Naive thymus-derived CD4-positive, alpha-beta T cell (primary cell): ENCODE measurements at regions not wholly inside any gene's neighbourhood (a gene's known extent, or its start where the extent isn't known, plus 50 kb on each side); places are given as distances from the start of the nearest gene placed in this dataset.

ENCODE experiments used
- ATAC-seq: fragments of 150-1000 bp; cut with Tn5 transposase; 2 replicates; pipeline ENCODE4 v1.10.0; 2021; ENCODE audit warnings: mild to moderate bottlenecking, moderate library complexity
- CTCF ChIA-PET: fragments of 350-600 bp; sonication (Branson Sonifier 250); formaldehyde crosslinking; loops from one replicate; lab custom pipeline; 2021; ENCODE audit warnings: antibody characterized with exemption; lab: Charles Lee
- POLR2A ChIA-PET: fragments of 350-600 bp; sonication (Branson Sonifier 250); formaldehyde crosslinking; loops from one replicate; lab custom pipeline; 2021; ENCODE audit warnings: antibody characterized with exemption, inconsistent platforms; lab: Charles Lee
- DNase-seq, 9 donors: peaks; one replicate each; pipeline versions ENCODE4 v3.0.0 to v3.0.0-alpha.2; 2020 to 2022; ENCODE audit warnings: mixed read lengths in 1 of 9
- H3K27ac ChIP-seq: one replicate; pipeline ENCODE4 v1.7.0; 2013; ENCODE audit warnings: mild to moderate bottlenecking, low read depth, low read length, moderate library complexity
- H3K27me3 ChIP-seq, 2 donors: one replicate each; pipeline ENCODE4 v1.7.0; 2013; ENCODE audit warnings: low read length in 2 of 2, mild to moderate bottlenecking in 2 of 2, moderate library complexity in 2 of 2; ENCODE audit not compliant: control insufficient read depth in 2 of 2, insufficient read depth in 2 of 2
- H3K36me3 ChIP-seq, 3 experiments: 1 replicate in 2 of 3; 2 replicates in 1 of 3; pipeline ENCODE4 v1.7.0; 2013; ENCODE audit warnings: low read length in 3 of 3, mild to moderate bottlenecking in 3 of 3, moderate library complexity in 1 of 3; ENCODE audit not compliant: insufficient read depth in 3 of 3, control insufficient read depth in 2 of 3
- H3K4me1 ChIP-seq, 2 donors: one replicate each; pipeline ENCODE4 v1.7.0; 2013; ENCODE audit warnings: low read length in 2 of 2, mild to moderate bottlenecking in 2 of 2, moderate library complexity in 1 of 2; ENCODE audit not compliant: control insufficient read depth in 2 of 2, insufficient read depth in 2 of 2
- H3K4me3 ChIP-seq: 2 replicates; pipeline ENCODE4 v1.7.0; 2013; ENCODE audit warnings: mild to moderate bottlenecking, low read length
- H3K9me3 ChIP-seq, 3 experiments: 1 replicate in 2 of 3; 2 replicates in 1 of 3; pipeline ENCODE4 v1.7.0; 2013; ENCODE audit warnings: low read length in 3 of 3; ENCODE audit not compliant: control insufficient read depth in 2 of 3
- H3K27ac Mint-ChIP-seq, 9 donors: one replicate each; pipeline ENCODE4 v1.8.0; 2020 to 2022; ENCODE audit warnings: mixed read lengths in 9 of 9, mild to moderate bottlenecking in 8 of 9, moderate library complexity in 5 of 9, inconsistent platforms in 2 of 9
- H3K27me3 Mint-ChIP-seq, 5 donors: one replicate each; pipeline ENCODE4 v1.8.0; 2021 to 2022; ENCODE audit warnings: mixed read lengths in 5 of 5, mild to moderate bottlenecking in 1 of 5
- H3K36me3 Mint-ChIP-seq, 5 donors: one replicate each; pipeline ENCODE4 v1.8.0; 2020 to 2022; ENCODE audit warnings: mixed read lengths in 5 of 5, mild to moderate bottlenecking in 3 of 5, inconsistent platforms in 1 of 5
- H3K4me1 Mint-ChIP-seq, 7 donors: one replicate each; pipeline ENCODE4 v1.8.0; 2020 to 2022; ENCODE audit warnings: mixed read lengths in 7 of 7, mild to moderate bottlenecking in 3 of 7, inconsistent platforms in 1 of 7
- H3K4me3 Mint-ChIP-seq, 10 donors: one replicate each; pipeline ENCODE4 v1.8.0; 2020 to 2022; ENCODE audit warnings: mild to moderate bottlenecking in 10 of 10, mixed read lengths in 10 of 10, moderate library complexity in 6 of 10, inconsistent platforms in 2 of 10
- H3K9me3 Mint-ChIP-seq, 11 donors: one replicate each; pipeline ENCODE4 v1.8.0; 2020 to 2022; ENCODE audit warnings: mixed read lengths in 11 of 11, mild to moderate bottlenecking in 4 of 11, inconsistent platforms in 1 of 11, moderate library complexity in 1 of 11
- intact Hi-C, 2 donors: fragments of 100-400 bp; cut with micrococcal nuclease; formaldehyde crosslinking; loops; one replicate each; pipeline ENCODE4 v1.15.1; 2023

- H3K27me3 Mint-ChIP-seq: peaks cover 0 to 3% (median 0%) of the 10 kb centered on the region in 5 donors
- ATAC-seq (no peak), DNase-seq (no peak)
- Histone ChIP-seq H3K4me3 (no peak overlapping the region), H3K27me3 (no peaks in the 10 kb centered on the region), H3K9me3 (no peaks in the 10 kb centered on the region), H3K4me1 (no peaks in the 10 kb centered on the region), H3K36me3 (no peaks in the 10 kb centered on the region), H3K27ac (no peak overlapping the region)
- H3K36me3 Mint-ChIP-seq: no peaks in the 10 kb centered on the region
- CTCF ChIA-PET: no interaction called here
- no peak overlapping the region for H3K27ac Mint-ChIP-seq
- H3K4me1 Mint-ChIP-seq: no peaks in the 10 kb centered on the region
- peaks cover 0 to 3% (median 0%) of the 10 kb centered on the region in 11 donors for H3K9me3 Mint-ChIP-seq
- intact Hi-C loops: no loop called here
- POLR2A ChIA-PET: no interaction called here
- no peak overlapping the region for H3K4me3 Mint-ChIP-seq
Observed at GRCh38 chr3:104832530-104832929, 534.2 kb upstream of the ALCAM start.

DNA sequence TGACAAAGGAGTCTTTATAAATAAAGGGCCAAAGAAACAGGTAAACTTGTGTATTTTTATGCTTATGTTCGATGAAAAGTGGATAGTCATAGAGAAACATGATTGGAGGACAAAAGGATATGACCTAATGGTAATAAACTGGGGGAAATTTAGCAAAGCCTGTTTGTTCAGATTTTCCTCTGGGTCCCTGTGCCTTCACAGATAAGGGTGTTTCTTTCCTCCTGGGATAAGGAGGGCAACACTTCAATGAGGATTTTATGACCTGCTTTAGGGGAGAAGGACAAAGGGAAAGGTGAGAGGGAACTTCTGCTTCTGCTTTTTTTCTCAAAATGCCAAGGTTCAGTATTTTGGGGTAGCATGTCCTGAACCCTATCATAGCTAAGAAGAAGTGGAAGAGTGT, 531.3 kb upstream of the ALCAM start:
- ChIA-PET POLR2A (no interaction called here), CTCF (no interaction called here)
- no peak for ATAC-seq
- intact Hi-C loops: no loop called here
- no peak for DNase-seq
- H3K27ac ChIP-seq: no peak overlapping the region
- Mint-ChIP-seq H3K36me3 (no peaks in the 10 kb centered on the region), H3K4me1 (no peaks in the 10 kb centered on the region), H3K27ac (no peak overlapping the region), H3K4me3 (no peak overlapping the region), H3K27me3 (peaks cover 0 to 3% (median 0%) of the 10 kb centered on the region in 5 donors), H3K9me3 (peaks cover 0 to 3% (median 0%) of the 10 kb centered on the region in 11 donors)
- no peaks in the 10 kb centered on the region for H3K27me3 ChIP-seq
- H3K9me3 ChIP-seq: no peaks in the 10 kb centered on the region
- H3K4me1 ChIP-seq: no peaks in the 10 kb centered on the region
- H3K4me3 ChIP-seq: no peak overlapping the region
- no peaks in the 10 kb centered on the region for H3K36me3 ChIP-seq

GRCh38 chr3:104846270-104846669, 520.4 kb upstream of the ALCAM start:
- no peak overlapping the region for H3K27ac ChIP-seq
- no peak for ATAC-seq
- intact Hi-C loops: no loop called here
- ChIA-PET POLR2A (no interaction called here), CTCF (no interaction called here)
- no peak for DNase-seq
- H3K9me3 ChIP-seq: no peaks in the 10 kb centered on the region
- Mint-ChIP-seq H3K27ac (no peak overlapping the region), H3K4me1 (no peaks in the 10 kb centered on the region), H3K9me3 (peaks cover 0 to 15% (median 3%) of the 10 kb centered on the region in 11 donors), H3K36me3 (no peaks in the 10 kb centered on the region), H3K4me3 (no peak overlapping the region), H3K27me3 (peaks cover 0 to 3% (median 0%) of the 10 kb centered on the region in 5 donors)
- no peaks in the 10 kb centered on the region for H3K27me3 ChIP-seq
- H3K36me3 ChIP-seq: no peaks in the 10 kb centered on the region
- no peak overlapping the region for H3K4me3 ChIP-seq
- H3K4me1 ChIP-seq: no peaks in the 10 kb centered on the region

- ChIA-PET POLR2A (no interaction called here), CTCF (no interaction called here)
Observed at GRCh38 chr3:104849070-104849469, 517.6 kb upstream of the ALCAM start.

GRCh38 chr3:104854468-104854867, 512.2 kb upstream of the ALCAM start:
- no peaks in the 10 kb centered on the region for H3K27me3 ChIP-seq

More at GRCh38 chr3:104849070-104849469, 517.6 kb upstream of the ALCAM start:
- H3K9me3 ChIP-seq: no peaks in the 10 kb centered on the region
- H3K4me1 ChIP-seq: no peaks in the 10 kb centered on the region
- ATAC-seq (no peak), DNase-seq (no peak)
- Mint-ChIP-seq H3K36me3 (no peaks in the 10 kb centered on the region), H3K9me3 (peaks cover 0 to 20% (median 2%) of the 10 kb centered on the region in 11 donors), H3K4me3 (no peak overlapping the region), H3K27me3 (peaks cover 0 to 5% (median 0%) of the 10 kb centered on the region in 5 donors), H3K27ac (no peak overlapping the region), H3K4me1 (no peaks in the 10 kb centered on the region)
- H3K36me3 ChIP-seq: no peaks in the 10 kb centered on the region
- H3K27me3 ChIP-seq: no peaks in the 10 kb centered on the region
- H3K4me3 ChIP-seq: no peak overlapping the region
- intact Hi-C loops: no loop called here
- H3K27ac ChIP-seq: no peak overlapping the region

DNA sequence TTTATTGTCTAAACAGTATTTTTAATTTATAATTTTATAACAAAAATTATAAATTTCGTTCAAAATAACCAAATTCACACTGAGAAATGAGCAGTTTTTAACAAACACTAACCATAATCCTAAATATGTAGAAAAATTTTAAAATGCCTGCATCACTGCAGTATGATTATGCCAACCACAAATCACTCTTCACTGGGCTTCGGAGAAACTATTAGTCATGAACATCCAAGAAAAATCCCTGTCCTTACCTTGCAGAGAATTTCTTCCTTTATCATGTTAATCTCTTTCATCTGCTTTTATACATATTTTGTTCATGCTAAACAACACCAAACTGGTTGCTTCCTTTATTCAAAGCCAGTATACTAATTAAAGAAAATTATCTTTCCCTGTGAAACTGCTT, 511.0 kb upstream of the ALCAM start:
- Mint-ChIP-seq H3K27me3 (peaks cover 0 to 5% (median 0%) of the 10 kb centered on the region in 5 donors), H3K9me3 (peaks cover 0 to 16% (median 0%) of the 10 kb centered on the region in 11 donors), H3K4me3 (no peak overlapping the region), H3K27ac (no peak overlapping the region), H3K4me1 (no peaks in the 10 kb centered on the region), H3K36me3 (no peaks in the 10 kb centered on the region)
- ATAC-seq (no peak), DNase-seq (no peak)
- H3K4me1 ChIP-seq: no peaks in the 10 kb centered on the region
- H3K27ac ChIP-seq: no peak overlapping the region
- H3K36me3 ChIP-seq: no peaks in the 10 kb centered on the region
- POLR2A ChIA-PET: no interaction called here
- intact Hi-C loops: no loop called here
- no peaks in the 10 kb centered on the region for H3K27me3 ChIP-seq
- no peak overlapping the region for H3K4me3 ChIP-seq
- CTCF ChIA-PET: no interaction called here
- no peaks in the 10 kb centered on the region for H3K9me3 ChIP-seq

More at GRCh38 chr3:104854468-104854867, 512.2 kb upstream of the ALCAM start:
- no peaks in the 10 kb centered on the region for H3K36me3 ChIP-seq
- H3K4me1 Mint-ChIP-seq: no peaks in the 10 kb centered on the region
- H3K4me1 ChIP-seq: no peaks in the 10 kb centered on the region
- H3K9me3 ChIP-seq: no peaks in the 10 kb centered on the region
- H3K36me3 Mint-ChIP-seq: no peaks in the 10 kb centered on the region
- DNase-seq (no peak), ATAC-seq (no peak)
- ChIA-PET CTCF (no interaction called here), POLR2A (no interaction called here)
- intact Hi-C loops: no loop called here
- H3K27ac ChIP-seq: no peak overlapping the region
- H3K27ac Mint-ChIP-seq: no peak overlapping the region
- H3K4me3 ChIP-seq: no peak overlapping the region
- peaks cover 0 to 16% (median 0%) of the 10 kb centered on the region in 11 donors for H3K9me3 Mint-ChIP-seq
- H3K4me3 Mint-ChIP-seq: no peak overlapping the region
- peaks cover 0 to 5% (median 0%) of the 10 kb centered on the region in 5 donors for H3K27me3 Mint-ChIP-seq

DNA sequence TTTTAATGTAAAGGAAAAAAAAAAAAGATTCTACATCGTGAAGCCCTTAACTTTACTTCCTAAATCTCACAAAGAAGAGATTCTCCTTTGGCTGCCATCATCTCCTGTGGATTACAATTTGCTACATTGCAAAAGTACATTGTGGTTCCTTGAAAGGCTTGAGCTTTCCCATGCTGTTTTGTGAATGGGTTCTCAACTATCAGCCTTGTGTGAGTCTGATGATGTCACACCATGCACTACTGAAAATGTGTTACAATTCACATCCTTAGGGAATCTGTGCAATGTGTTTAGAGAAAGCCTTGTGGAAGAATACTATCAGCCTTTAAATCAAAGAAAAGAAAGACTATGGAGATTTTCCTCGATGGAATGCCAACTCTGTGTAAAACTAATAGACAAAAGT, 510.0 kb upstream of the ALCAM start:
- Histone ChIP-seq H3K27me3 (no peaks in the 10 kb centered on the region), H3K4me3 (no peak overlapping the region), H3K27ac (no peak overlapping the region), H3K9me3 (no peaks in the 10 kb centered on the region), H3K36me3 (no peaks in the 10 kb centered on the region), H3K4me1 (no peaks in the 10 kb centered on the region)
- Mint-ChIP-seq H3K27ac (no peak overlapping the region), H3K36me3 (no peaks in the 10 kb centered on the region), H3K4me1 (no peaks in the 10 kb centered on the region), H3K4me3 (no peak overlapping the region), H3K27me3 (peaks cover 0 to 5% (median 0%) of the 10 kb centered on the region in 5 donors), H3K9me3 (peaks cover 0 to 6% (median 0%) of the 10 kb centered on the region in 11 donors)
- DNase-seq: no peak
- ChIA-PET CTCF (no interaction called here), POLR2A (no interaction called here)
- intact Hi-C loops: no loop called here
- no peak for ATAC-seq
